ENCODE measurements at regions not wholly inside any gene's neighbourhood (a gene's known extent, or its start where the extent isn't known, plus 50 kb on each side); places are given as distances from the start of the nearest gene placed in this dataset.

GRCh38 chr12:116644806-116645205 is 85.6 kb downstream of the MAP1LC3B2 start:
- Histone ChIP-seq H3K18ac (ENCODE audit: insufficient read length, low read depth, low read length) (no peak overlapping the region), H3K9ac (ENCODE audit: extremely low read depth, insufficient read length, low read length) (no peak overlapping the region), H2BK120ac (ENCODE audit: low read depth, low read length, poor library complexity, severe bottlenecking) (no peak overlapping the region), H3K79me1 (ENCODE audit: insufficient read depth, low read depth, low read length, poor library complexity, severe bottlenecking) (no peaks in the 10 kb centered on the region), H3K4me1 (ENCODE audit: insufficient read depth, low read length) (no peaks in the 10 kb centered on the region; the same call in 1 of the 2 replicates), H3K23me2 (ENCODE audit: insufficient read length, low read depth, low read length, poor library complexity, severe bottlenecking) (no peaks in the 10 kb centered on the region), H3K9me3 (ENCODE audit: control insufficient read depth, low read depth, low read length) (no peaks in the 10 kb centered on the region), H4K8ac (replicated peaks; ENCODE audit: insufficient read length, low read depth, low read length) (no peak overlapping the region), H3T11ph (ENCODE audit: low read length) (no peak overlapping the region), H4K5ac (ENCODE audit: insufficient read length, low read depth, low read length) (no peak overlapping the region), H3K4me2 (ENCODE audit: insufficient read depth, insufficient read length, low read length) (no peak overlapping the region), H3K27me3 (ENCODE audit: insufficient read depth, low read length) (no peaks in the 10 kb centered on the region), H3K4ac (ENCODE audit: low read depth, low read length) (no peak overlapping the region), H2AK5ac (ENCODE audit: insufficient read length, low read length) (no peak overlapping the region), H4K20me1 (ENCODE audit: control insufficient read depth, insufficient read depth, insufficient read length) (no peaks in the 10 kb centered on the region), H2AFZ (ENCODE audit: low read length) (no peak overlapping the region), H2BK5ac (ENCODE audit: insufficient read length, low read length) (no peak overlapping the region), H3K79me2 (ENCODE audit: insufficient read depth, low read length) (no peaks in the 10 kb centered on the region), H3K27ac (ENCODE audit: insufficient read length, low read depth, low read length) (no peak overlapping the region), H4K91ac (ENCODE audit: insufficient read length, low read depth, low read length) (no peak overlapping the region), H2BK15ac (ENCODE audit: low read depth, low read length) (no peak overlapping the region), H2BK12ac (ENCODE audit: insufficient read length, low read depth, low read length) (no peak overlapping the region), H3K23ac (ENCODE audit: insufficient read length, low read depth, low read length) (no peak overlapping the region), H2BK20ac (ENCODE audit: low read depth, low read length, poor library complexity, severe bottlenecking) (no peak overlapping the region), H3K56ac (ENCODE audit: insufficient read length, low read depth, low read length) (no peak overlapping the region), H3K14ac (ENCODE audit: insufficient read depth, low read length) (no peak overlapping the region)
- H3K27me3 Mint-ChIP-seq (ENCODE audit: low read depth), result peaks cover 4% of the 10 kb centered on the region; the same call in 1 of the 2 replicates
- peaks cover 0 to 4% of the 10 kb centered on the region in 2 experiments; a peak in 3 of 5 replicates for H3K9me3 Mint-ChIP-seq
- peaks cover 0 to 5% (median 2%) of the 10 kb centered on the region in 3 experiments; a peak in 3 of 7 replicates for H3K36me3 Mint-ChIP-seq (ENCODE audit: insufficient read depth in 1 of 3, low read depth in 3 of 3)
- H3K4me1 Mint-ChIP-seq, result peaks cover 28 to 37% of the 10 kb centered on the region in 2 experiments
- H3K4me3 Mint-ChIP-seq, result no peak overlapping the region
- no CpG with 5 or more reads among the region's 3 CpGs for WGBS (ENCODE audit: extremely low coverage, insufficient read length, low lambda C conversion rate)
- DNase-seq, result no peak
- no peak overlapping the region for H3K27ac Mint-ChIP-seq
- no peak for TF ChIP-seq CTCF (conservative IDR thresholded peaks at IDR 0.05)

All from H9 (cell line).